Astrocyte (in vitro differentiated cells and primary cell): ENCODE measurements at regions not wholly inside any gene's neighbourhood (a gene's known extent, or its start where the extent isn't known, plus 50 kb on each side); places are given as distances from the start of the nearest gene placed in this dataset.

Source experiments
- EZH2 ChIP-seq: IDR thresholded peaks from 2 replicates; pipeline ENCODE4 v1.6.1; 2012; ENCODE audit warnings: mild to moderate bottlenecking, low read length, inconsistent platforms; ENCODE audit not compliant: insufficient read depth
- TF ChIP-seq, protein P1 (sequence below): IDR thresholded peaks from 2 replicates; pipeline ENCODE4 v1.5.1; 2011; ENCODE audit warnings: low read depth, mild to moderate bottlenecking, inconsistent platforms, low read length, moderate library complexity; ENCODE audit not compliant: insufficient read depth

DNA sequence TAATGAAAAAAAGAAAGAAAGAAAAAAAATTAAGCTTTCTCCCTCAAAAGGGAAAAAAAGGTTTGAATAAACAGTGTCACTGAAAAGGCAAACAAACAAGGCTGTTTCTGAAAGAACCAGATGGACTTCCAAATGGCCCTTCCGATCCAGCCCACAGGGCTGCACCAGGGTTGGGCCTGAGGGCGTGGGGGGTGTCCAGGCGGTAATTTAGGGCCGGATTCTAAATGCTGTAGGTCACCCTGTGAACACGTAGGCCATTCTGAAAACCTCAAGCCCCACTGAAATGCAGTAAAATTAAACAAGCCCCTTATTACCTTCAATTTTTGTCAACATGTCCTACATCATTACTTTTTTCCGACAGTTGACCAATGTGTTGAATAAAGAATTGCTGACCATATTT lies 132.1 kb downstream of the HSD17B3 start:
- TF ChIP-seq, protein P1, sequence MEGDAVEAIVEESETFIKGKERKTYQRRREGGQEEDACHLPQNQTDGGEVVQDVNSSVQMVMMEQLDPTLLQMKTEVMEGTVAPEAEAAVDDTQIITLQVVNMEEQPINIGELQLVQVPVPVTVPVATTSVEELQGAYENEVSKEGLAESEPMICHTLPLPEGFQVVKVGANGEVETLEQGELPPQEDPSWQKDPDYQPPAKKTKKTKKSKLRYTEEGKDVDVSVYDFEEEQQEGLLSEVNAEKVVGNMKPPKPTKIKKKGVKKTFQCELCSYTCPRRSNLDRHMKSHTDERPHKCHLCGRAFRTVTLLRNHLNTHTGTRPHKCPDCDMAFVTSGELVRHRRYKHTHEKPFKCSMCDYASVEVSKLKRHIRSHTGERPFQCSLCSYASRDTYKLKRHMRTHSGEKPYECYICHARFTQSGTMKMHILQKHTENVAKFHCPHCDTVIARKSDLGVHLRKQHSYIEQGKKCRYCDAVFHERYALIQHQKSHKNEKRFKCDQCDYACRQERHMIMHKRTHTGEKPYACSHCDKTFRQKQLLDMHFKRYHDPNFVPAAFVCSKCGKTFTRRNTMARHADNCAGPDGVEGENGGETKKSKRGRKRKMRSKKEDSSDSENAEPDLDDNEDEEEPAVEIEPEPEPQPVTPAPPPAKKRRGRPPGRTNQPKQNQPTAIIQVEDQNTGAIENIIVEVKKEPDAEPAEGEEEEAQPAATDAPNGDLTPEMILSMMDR = no peak
- no peak for TF ChIP-seq EZH2
